Stimulated activated effector memory CD8-positive, alpha-beta T cell treated with anti-CD3 and anti-CD28 coated beads, Interleukin-12 subunit alpha, Interleukin-12 subunit beta, amount 100 ng/mL, for 72 hours (primary cell): ENCODE measurements at regions not wholly inside any gene's neighbourhood (a gene's known extent, or its start where the extent isn't known, plus 50 kb on each side); places are given as distances from the start of the nearest gene placed in this dataset.

Experiments used
- ATAC-seq: fragments of 150-1000 bp; cut with Tn5 transposase; 2 replicates; pipeline ENCODE4 v1.10.0; 2021
- DNase-seq, 2 donors: peaks; one replicate each; pipeline ENCODE4 v3.0.0; 2021 to 2022; ENCODE audit warnings: low spot score in 2 of 2
- H3K27ac Mint-ChIP-seq: one replicate; pipeline ENCODE4 v1.8.0; 2022; ENCODE audit warnings: mild to moderate bottlenecking, mixed read lengths
- H3K36me3 Mint-ChIP-seq: one replicate; pipeline ENCODE4 v1.8.0; 2022; ENCODE audit warnings: mild to moderate bottlenecking, mixed read lengths
- H3K4me1 Mint-ChIP-seq: one replicate; pipeline ENCODE4 v1.8.0; 2022; ENCODE audit warnings: mixed read lengths
- H3K4me3 Mint-ChIP-seq: one replicate; pipeline ENCODE4 v1.8.0; 2022; ENCODE audit warnings: mild to moderate bottlenecking, mixed read lengths
- H3K9me3 Mint-ChIP-seq: one replicate; pipeline ENCODE4 v1.8.0; 2022; ENCODE audit warnings: mixed read lengths

DNA sequence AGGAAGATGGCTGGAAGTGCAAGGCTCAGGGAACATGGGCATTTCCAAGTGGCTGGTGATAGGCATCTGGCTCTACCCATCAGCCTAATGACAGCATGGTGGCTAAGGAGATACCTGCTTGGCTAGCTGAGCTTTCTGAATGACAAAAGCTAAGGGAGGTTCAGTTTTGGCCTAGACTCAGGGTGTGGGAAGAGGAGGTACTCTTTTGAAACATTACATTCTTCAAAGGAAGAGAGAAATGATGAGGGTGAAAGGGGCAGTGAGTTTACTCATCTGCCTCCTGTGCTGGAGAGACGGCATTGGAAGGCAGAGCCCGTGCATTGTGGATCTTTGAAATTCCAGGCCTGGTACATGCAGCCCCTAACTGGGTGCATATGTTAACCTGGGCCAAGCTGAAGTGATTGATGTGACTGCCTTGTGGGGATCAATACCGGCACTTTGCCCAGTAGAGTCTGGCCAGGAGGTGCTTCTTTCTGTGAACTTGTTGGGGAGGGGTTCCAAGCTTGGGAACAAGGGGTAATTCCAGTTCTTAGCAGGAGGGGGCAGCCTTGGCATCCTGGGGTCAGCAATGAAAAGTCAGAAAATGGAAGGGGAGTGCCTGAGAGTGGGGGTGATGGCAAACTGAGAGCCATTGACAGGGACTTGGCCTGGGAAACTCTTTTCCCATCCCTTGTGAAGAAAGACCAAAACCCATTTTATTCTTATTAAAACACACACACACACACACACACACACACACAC lies 108.6 kb downstream of the ACER2 start:
- Mint-ChIP-seq H3K9me3 (no peaks in the 10 kb centered on the region), H3K4me1 (peaks cover 15% of the 10 kb centered on the region), H3K4me3 (no peak overlapping the region), H3K36me3 (no peaks in the 10 kb centered on the region), H3K27ac (no peak overlapping the region)
- ATAC-seq (peak; percentile 29), DNase-seq (no peak)

DNA sequence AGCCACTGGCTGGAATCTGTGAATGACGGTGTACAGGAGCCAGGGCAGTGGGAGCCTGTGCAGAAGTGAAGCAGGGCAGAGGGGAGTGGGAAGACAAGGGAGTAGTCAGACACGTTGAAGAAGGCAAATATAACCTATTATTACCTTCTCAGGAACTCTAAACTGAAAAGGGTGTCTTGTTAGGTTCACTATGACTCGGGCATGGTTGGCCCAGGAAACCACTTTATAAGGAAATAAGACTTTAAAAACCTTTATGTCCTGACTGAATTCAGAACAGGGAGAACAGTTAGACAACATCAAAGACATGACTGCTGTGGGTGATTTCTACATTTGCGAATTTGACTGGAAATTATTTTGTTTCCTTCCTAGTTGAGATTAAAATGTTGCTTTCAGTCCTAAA lies 107.5 kb downstream of the ACER2 start:
- ATAC-seq (peak; percentile 68), DNase-seq (no peak)
- Mint-ChIP-seq H3K4me3 (no peak overlapping the region), H3K4me1 (peaks cover 15% of the 10 kb centered on the region), H3K9me3 (no peaks in the 10 kb centered on the region), H3K27ac (no peak overlapping the region), H3K36me3 (no peaks in the 10 kb centered on the region)

DNA sequence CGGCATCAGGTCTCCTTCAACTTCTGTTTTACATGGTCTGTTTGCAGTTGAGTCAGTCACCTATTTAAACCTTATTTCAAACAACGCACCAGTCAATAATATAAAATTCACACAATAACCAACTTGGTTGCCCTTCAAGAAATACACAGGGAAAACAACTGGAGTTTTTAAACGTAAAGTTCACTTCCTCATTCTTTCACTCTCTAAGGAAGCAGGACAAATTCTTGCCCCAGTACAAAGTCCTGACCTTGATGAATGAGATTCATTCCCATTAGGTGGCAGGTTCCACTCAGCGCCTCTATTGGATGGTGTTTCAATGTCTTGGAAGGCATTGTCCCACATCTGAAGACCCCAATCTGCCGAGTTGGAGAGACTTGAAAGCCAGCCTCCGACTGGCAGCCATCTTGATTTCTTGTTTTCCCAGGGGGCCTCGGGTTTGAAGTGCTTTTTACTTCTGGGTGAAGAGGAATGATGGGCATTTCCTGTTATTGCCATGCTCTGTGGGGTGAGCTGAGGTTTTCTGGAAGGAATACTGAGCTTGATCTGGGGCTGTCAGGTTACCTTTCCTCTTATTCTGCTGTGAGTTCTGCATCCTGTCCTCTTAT lies 105.0 kb downstream of the ACER2 start:
- H3K9me3 Mint-ChIP-seq, result no peaks in the 10 kb centered on the region
- no peaks in the 10 kb centered on the region for H3K36me3 Mint-ChIP-seq
- ATAC-seq (no peak), DNase-seq (no peak)
- H3K27ac Mint-ChIP-seq, result no peak overlapping the region
- peaks cover 15% of the 10 kb centered on the region for H3K4me1 Mint-ChIP-seq
- H3K4me3 Mint-ChIP-seq, result no peak overlapping the region

DNA sequence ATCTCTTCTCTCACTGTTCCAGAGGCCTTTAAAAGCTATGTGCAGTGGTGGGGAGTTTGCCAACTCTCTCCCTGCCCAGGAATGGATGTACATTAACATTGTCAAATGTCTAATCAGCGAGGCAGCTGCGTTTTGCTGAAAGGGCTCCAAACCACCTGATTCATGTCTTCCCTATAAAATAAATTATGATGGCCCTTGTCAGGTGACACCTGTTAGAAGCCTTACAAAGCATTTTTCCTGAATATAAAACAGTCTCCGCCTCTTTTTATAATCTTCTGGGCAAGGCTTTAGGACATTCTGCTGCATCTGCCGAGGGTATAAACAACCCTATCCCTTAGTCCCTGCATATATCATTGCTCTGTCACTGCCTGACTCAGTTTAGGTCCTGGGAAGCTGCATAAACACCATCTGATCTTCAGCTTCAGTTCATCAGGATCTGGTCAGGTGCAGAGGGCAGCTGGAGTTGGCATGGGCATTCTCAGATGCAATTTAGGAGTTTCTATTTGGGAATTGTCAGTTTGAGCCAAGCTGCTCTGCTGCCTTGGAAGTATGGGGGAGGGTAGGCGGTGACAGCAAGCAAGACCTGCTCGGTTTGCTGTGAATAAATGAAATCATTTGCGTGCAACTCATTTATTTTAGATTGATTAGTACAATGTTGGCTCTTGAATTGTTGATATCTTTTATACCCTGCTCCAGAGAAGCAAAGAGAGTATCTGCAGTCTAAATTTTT lies 103.5 kb downstream of the ACER2 start:
- Mint-ChIP-seq H3K9me3 (no peaks in the 10 kb centered on the region), H3K4me1 (peaks cover 15% of the 10 kb centered on the region), H3K36me3 (no peaks in the 10 kb centered on the region), H3K27ac (no peak overlapping the region), H3K4me3 (no peak overlapping the region)
- DNase-seq (no peak), ATAC-seq (no peak)

DNA sequence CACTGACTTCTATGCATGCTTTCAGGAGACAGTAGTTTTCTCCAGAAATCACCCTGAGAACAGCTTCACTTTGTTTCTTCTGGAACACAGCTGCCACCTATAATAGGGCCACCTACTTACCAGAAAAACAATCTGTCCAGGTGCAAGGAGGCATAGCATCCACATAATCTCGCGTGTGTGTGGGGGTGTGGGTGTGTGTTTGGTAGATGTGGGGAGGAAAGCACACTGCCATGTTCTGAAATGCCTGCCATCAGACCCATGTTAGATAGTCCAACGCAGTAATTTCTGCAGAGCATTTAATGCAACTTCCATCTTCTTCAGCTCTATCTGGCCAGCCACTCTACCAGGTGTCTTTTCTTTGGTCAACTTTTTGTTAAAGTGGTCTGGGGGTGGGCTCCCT lies 102.9 kb downstream of the ACER2 start:
- Mint-ChIP-seq H3K4me3 (no peak overlapping the region), H3K4me1 (peaks cover 15% of the 10 kb centered on the region), H3K27ac (no peak overlapping the region), H3K9me3 (no peaks in the 10 kb centered on the region), H3K36me3 (no peaks in the 10 kb centered on the region)
- DNase-seq, result no peak
- ATAC-seq, result no peak

DNA sequence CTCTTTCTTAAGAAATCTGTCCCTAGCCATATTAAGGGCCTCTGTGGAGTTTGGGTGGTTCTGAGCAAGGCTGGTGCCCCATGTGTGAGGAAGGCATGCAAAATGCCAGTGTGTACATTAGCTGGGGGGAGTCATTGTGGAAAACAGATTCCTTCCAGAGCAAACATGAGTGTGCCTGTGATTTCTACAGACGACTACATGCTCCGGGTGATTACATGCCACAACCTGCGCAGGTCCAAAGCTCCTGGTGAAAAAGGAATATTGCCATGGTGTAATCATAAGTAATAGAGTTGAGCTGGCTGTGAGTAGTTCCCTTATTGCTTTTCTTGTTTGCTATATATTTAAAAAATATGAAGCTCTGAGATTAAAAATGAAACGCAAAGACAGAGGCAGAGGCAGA lies 102.1 kb downstream of the ACER2 start:
- Mint-ChIP-seq H3K4me3 (no peak overlapping the region), H3K36me3 (no peaks in the 10 kb centered on the region), H3K4me1 (peaks cover 8% of the 10 kb centered on the region), H3K9me3 (no peaks in the 10 kb centered on the region), H3K27ac (no peak overlapping the region)
- ATAC-seq, result no peak
- no peak for DNase-seq
